H9 (cell line): ENCODE measurements at regions not wholly inside any gene's neighbourhood (a gene's known extent, or its start where the extent isn't known, plus 50 kb on each side); places are given as distances from the start of the nearest gene placed in this dataset.

ENCODE experiments used
- DNase-seq: peaks from one replicate; pipeline ENCODE4 v3.0.0-alpha.2; 2017
- H2AFZ ChIP-seq: one replicate; pipeline ENCODE4 v1.6.1; 2013; ENCODE audit warnings: mild to moderate bottlenecking, low read length, control low read depth, moderate library complexity
- H2AK5ac ChIP-seq: 2 replicates; pipeline ENCODE4 v1.6.1; 2013; ENCODE audit warnings: low read length, control low read depth, mixed read lengths; ENCODE audit not compliant: insufficient read length
- H2BK120ac ChIP-seq: one replicate; pipeline ENCODE4 v1.6.1; 2013; ENCODE audit warnings: low read depth, mild to moderate bottlenecking, low read length, control low read depth, inconsistent platforms; ENCODE audit not compliant: poor library complexity, severe bottlenecking
- H2BK12ac ChIP-seq: 2 replicates; pipeline ENCODE4 v1.6.1; 2013; ENCODE audit warnings: low read length, control low read depth, mixed read lengths, low read depth; ENCODE audit not compliant: insufficient read length
- H2BK15ac ChIP-seq: 2 replicates; pipeline ENCODE4 v1.6.1; 2013; ENCODE audit warnings: low read depth, low read length, control low read depth
- H2BK20ac ChIP-seq: one replicate; pipeline ENCODE4 v1.6.1; 2013; ENCODE audit warnings: low read depth, mild to moderate bottlenecking, low read length, control low read depth, inconsistent platforms; ENCODE audit not compliant: poor library complexity, severe bottlenecking
- H2BK5ac ChIP-seq: 2 replicates; pipeline ENCODE4 v1.6.1; 2013; ENCODE audit warnings: low read length, control low read depth, mixed read lengths; ENCODE audit not compliant: insufficient read length
- H3K14ac ChIP-seq: 2 replicates; pipeline ENCODE4 v1.6.1; 2013; ENCODE audit warnings: low read length, control low read depth; ENCODE audit not compliant: insufficient read depth
- H3K18ac ChIP-seq: 2 replicates; pipeline ENCODE4 v1.6.1; 2013; ENCODE audit warnings: low read depth, mild to moderate bottlenecking, mixed read lengths, low read length, control low read depth; ENCODE audit not compliant: insufficient read length
- H3K23ac ChIP-seq: 2 replicates; pipeline ENCODE4 v1.6.1; 2013; ENCODE audit warnings: low read length, control low read depth, mixed read lengths, low read depth; ENCODE audit not compliant: insufficient read length
- H3K23me2 ChIP-seq: 2 replicates; pipeline ENCODE4 v1.6.1; 2013; ENCODE audit warnings: low read depth, mild to moderate bottlenecking, mixed read lengths, low read length, control low read depth; ENCODE audit not compliant: insufficient read length, poor library complexity, severe bottlenecking
- H3K27ac ChIP-seq: 2 replicates; pipeline ENCODE4 v1.5.1; 2013; ENCODE audit warnings: low read length, control low read depth, mixed read lengths, low read depth; ENCODE audit not compliant: insufficient read length
- H3K27me3 ChIP-seq: 2 replicates; pipeline ENCODE4 v1.6.1; 2013; ENCODE audit warnings: low read length, control low read depth, inconsistent platforms; ENCODE audit not compliant: insufficient read depth
- H3K4ac ChIP-seq: 2 replicates; pipeline ENCODE4 v1.6.1; 2013; ENCODE audit warnings: low read depth, mild to moderate bottlenecking, control low read depth, inconsistent platforms, low read length, moderate library complexity
- H3K4me1 ChIP-seq: 2 replicates; pipeline ENCODE4 v1.6.1; 2013; ENCODE audit warnings: low read length, control low read depth, inconsistent platforms; ENCODE audit not compliant: insufficient read depth
- H3K4me2 ChIP-seq: 2 replicates; pipeline ENCODE4 v1.6.1; 2013; ENCODE audit warnings: low read length, control low read depth, mixed read lengths; ENCODE audit not compliant: insufficient read length, insufficient read depth
- H3K56ac ChIP-seq: 2 replicates; pipeline ENCODE4 v1.6.1; 2013; ENCODE audit warnings: low read depth, mild to moderate bottlenecking, mixed read lengths, low read length, control low read depth; ENCODE audit not compliant: insufficient read length
- H3K79me1 ChIP-seq: 2 replicates; pipeline ENCODE4 v1.6.1; 2013; ENCODE audit warnings: low read depth, mild to moderate bottlenecking, moderate library complexity, low read length, control low read depth, inconsistent platforms; ENCODE audit not compliant: insufficient read depth, poor library complexity, severe bottlenecking
- H3K79me2 ChIP-seq: 2 replicates; pipeline ENCODE4 v1.6.1; 2013; ENCODE audit warnings: low read length, control low read depth, inconsistent platforms; ENCODE audit not compliant: insufficient read depth
- H3K9ac ChIP-seq: 2 replicates; pipeline ENCODE4 v1.6.1; 2013; ENCODE audit warnings: low read length, control low read depth, mixed read lengths; ENCODE audit not compliant: insufficient read length; ENCODE audit errors: extremely low read depth
- H3K9me3 ChIP-seq: one replicate; pipeline ENCODE4 v1.6.1; 2013; ENCODE audit warnings: low read depth, low read length, inconsistent platforms; ENCODE audit not compliant: control insufficient read depth
- H3T11ph ChIP-seq: one replicate; pipeline ENCODE4 v1.6.1; 2013; ENCODE audit warnings: mild to moderate bottlenecking, low read length, control low read depth, inconsistent platforms
- H4K20me1 ChIP-seq: one replicate; pipeline ENCODE4 v1.6.1; 2013; ENCODE audit not compliant: control insufficient read depth, insufficient read length, insufficient read depth
- H4K5ac ChIP-seq: 2 replicates; pipeline ENCODE4 v1.6.1; 2013; ENCODE audit warnings: low read depth, mild to moderate bottlenecking, mixed read lengths, low read length, control low read depth; ENCODE audit not compliant: insufficient read length
- H4K8ac ChIP-seq: replicated peaks from 2 replicates; pipeline ENCODE4 v1.6.1; 2013; ENCODE audit warnings: low read length, control low read depth, mixed read lengths, low read depth; ENCODE audit not compliant: insufficient read length
- H4K91ac ChIP-seq: 2 replicates; pipeline ENCODE4 v1.6.1; 2013; ENCODE audit warnings: low read depth, mild to moderate bottlenecking, moderate library complexity, mixed read lengths, low read length, control low read depth; ENCODE audit not compliant: insufficient read length
- H3K27ac Mint-ChIP-seq, 3 experiments: 2 replicates in 2 of 3; 3 replicates in 1 of 3; pipeline ENCODE4 v1.8.0; 2020 to 2021; ENCODE audit warnings: mixed read lengths in 3 of 3, mild to moderate bottlenecking in 1 of 3, moderate library complexity in 1 of 3
- H3K27me3 Mint-ChIP-seq: 2 replicates; pipeline ENCODE4 v1.8.0; 2021; ENCODE audit warnings: low read depth, mild to moderate bottlenecking, moderate library complexity, mixed read lengths
- H3K36me3 Mint-ChIP-seq, 3 experiments: 2 replicates in 2 of 3; 3 replicates in 1 of 3; pipeline ENCODE4 v1.8.0; 2020 to 2021; ENCODE audit warnings: low read depth in 3 of 3, mixed read lengths in 3 of 3; ENCODE audit not compliant: insufficient read depth in 1 of 3
- H3K4me1 Mint-ChIP-seq, 2 experiments: 2 replicates each; pipeline ENCODE4 v1.8.0; 2020; ENCODE audit warnings: mixed read lengths in 2 of 2
- H3K4me3 Mint-ChIP-seq, 2 experiments: 2 replicates in 1 of 2; 3 replicates in 1 of 2; pipeline ENCODE4 v1.8.0; 2020 to 2021; ENCODE audit warnings: mild to moderate bottlenecking in 2 of 2, mixed read lengths in 2 of 2, moderate library complexity in 1 of 2
- H3K9me3 Mint-ChIP-seq, 2 experiments: 2 replicates in 1 of 2; 3 replicates in 1 of 2; pipeline ENCODE4 v1.8.0; 2020; ENCODE audit warnings: mild to moderate bottlenecking in 2 of 2, mixed read lengths in 2 of 2, moderate library complexity in 1 of 2
- WGBS: extraction: QIAGEN DNeasy Blood & Tissue Kit; methylation state at CpG from one replicate; pipeline ENCODE4 v1.1.7; 2013; ENCODE audit warnings: missing lambda C conversion rate, low lambda C conversion rate, mixed read lengths; ENCODE audit not compliant: insufficient read length; ENCODE audit errors: extremely low coverage; 5-methylcytosine and 5-hydroxymethylcytosine counted together
- TF ChIP-seq, protein P1 (sequence below): fragments of 200-600 bp; sonication (generic); conservative IDR thresholded peaks from 3 replicates; pipeline ENCODE4 v1.8.0; 2021; ENCODE audit warnings: antibody characterized with exemption, mild to moderate bottlenecking

- Histone ChIP-seq H3K27me3 (no peaks in the 10 kb centered on the region), H2BK20ac (no peak overlapping the region), H3K27ac (no peak overlapping the region), H3K9me3 (no peaks in the 10 kb centered on the region), H2BK120ac (no peak overlapping the region), H4K20me1 (no peaks in the 10 kb centered on the region), H3K14ac (no peak overlapping the region), H3K79me2 (no peaks in the 10 kb centered on the region), H3K23ac (no peak overlapping the region), H2AFZ (no peak overlapping the region), H2AK5ac (no peak overlapping the region), H3K18ac (no peak overlapping the region), H3K4me1 (no peaks in the 10 kb centered on the region), H3K9ac (no peak overlapping the region), H3K79me1 (no peaks in the 10 kb centered on the region), H3K4ac (no peak overlapping the region), H4K5ac (no peak overlapping the region), H3K23me2 (no peaks in the 10 kb centered on the region), H4K91ac (no peak overlapping the region), H3K56ac (no peak overlapping the region), H3T11ph (no peak overlapping the region), H2BK5ac (no peak overlapping the region), H4K8ac (no peak overlapping the region), H3K4me2 (no peak overlapping the region), H2BK15ac (no peak overlapping the region), H2BK12ac (no peak overlapping the region)
- no peak overlapping the region for H3K27ac Mint-ChIP-seq
- H3K4me3 Mint-ChIP-seq = no peak overlapping the region
- H3K9me3 Mint-ChIP-seq = no peaks in the 10 kb centered on the region
- no peak for DNase-seq
- no peaks in the 10 kb centered on the region for H3K36me3 Mint-ChIP-seq
- H3K4me1 Mint-ChIP-seq = no peaks in the 10 kb centered on the region
- WGBS = no CpG with 5 or more reads among the region's 13 CpGs
- no peaks in the 10 kb centered on the region; the same call in 1 of the 2 replicates for H3K27me3 Mint-ChIP-seq
- TF ChIP-seq, protein P1, sequence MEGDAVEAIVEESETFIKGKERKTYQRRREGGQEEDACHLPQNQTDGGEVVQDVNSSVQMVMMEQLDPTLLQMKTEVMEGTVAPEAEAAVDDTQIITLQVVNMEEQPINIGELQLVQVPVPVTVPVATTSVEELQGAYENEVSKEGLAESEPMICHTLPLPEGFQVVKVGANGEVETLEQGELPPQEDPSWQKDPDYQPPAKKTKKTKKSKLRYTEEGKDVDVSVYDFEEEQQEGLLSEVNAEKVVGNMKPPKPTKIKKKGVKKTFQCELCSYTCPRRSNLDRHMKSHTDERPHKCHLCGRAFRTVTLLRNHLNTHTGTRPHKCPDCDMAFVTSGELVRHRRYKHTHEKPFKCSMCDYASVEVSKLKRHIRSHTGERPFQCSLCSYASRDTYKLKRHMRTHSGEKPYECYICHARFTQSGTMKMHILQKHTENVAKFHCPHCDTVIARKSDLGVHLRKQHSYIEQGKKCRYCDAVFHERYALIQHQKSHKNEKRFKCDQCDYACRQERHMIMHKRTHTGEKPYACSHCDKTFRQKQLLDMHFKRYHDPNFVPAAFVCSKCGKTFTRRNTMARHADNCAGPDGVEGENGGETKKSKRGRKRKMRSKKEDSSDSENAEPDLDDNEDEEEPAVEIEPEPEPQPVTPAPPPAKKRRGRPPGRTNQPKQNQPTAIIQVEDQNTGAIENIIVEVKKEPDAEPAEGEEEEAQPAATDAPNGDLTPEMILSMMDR = no peak
Observed at GRCh38 chr14:97486601-97487120, 689.5 kb downstream of the VRK1 start.
